Heart left ventricle (tissue), 13 donors: ENCODE measurements at regions not wholly inside any gene's neighbourhood (a gene's known extent, or its start where the extent isn't known, plus 50 kb on each side); places are given as distances from the start of the nearest gene placed in this dataset.

Source experiments
- POLR2A ChIP-seq, 2 donors: fragments of 450-650 bp; IDR thresholded peaks; one replicate each; pipeline ENCODE4 v1.6.1; 2017; ENCODE audit warnings: antibody characterized with exemption in 2 of 2, mild to moderate bottlenecking in 2 of 2, moderate library complexity in 2 of 2
- TF ChIP-seq, protein P1 (sequence below), 12 donors: fragments of 200-600 bp; sonication (generic) in 4 of 12; IDR thresholded peaks; one replicate each; pipeline versions ENCODE4 v1.5.0 to v1.8.0; 2018 to 2022; ENCODE audit warnings: antibody characterized with exemption in 12 of 12, mild to moderate bottlenecking in 5 of 12
- donor health status: ischemic (EF 13 %, LVEDD 7.1; RV severe dilation, severe dysfunction).
- donor health status: DM: no; HTN: yes; CAD: no.
- donor health status: DM: no; HTN: no; CAD: no.
- donor health status: ischemic (EF 25% LVEDD 6.9; RV normal size, moderate dysfunction).
- donor health status: ischemic (EF 25% LVEDD 5.7; RV mildly dilated, moderate dysfunction).
- donor health status: ischemic (EF 35%, LVEDD 5.7; RV mildly dilated, moderate dysfunction).
- donor health status: nonischemic (EF 11% LVEDD 7.7; RV severe dilation, severe dysfunction).
- donor health status: DM: yes; HTN: yes; CAD: no.
- donor health status: PGD.
- donor health status: ischemic (EF 29% LVEDD 5.4; RV normal size, mild dysfunction).
- donor health status: nonischemic (EF 23%, LVEDD 6.1; RV moderate dilation, normal function).

DNA sequence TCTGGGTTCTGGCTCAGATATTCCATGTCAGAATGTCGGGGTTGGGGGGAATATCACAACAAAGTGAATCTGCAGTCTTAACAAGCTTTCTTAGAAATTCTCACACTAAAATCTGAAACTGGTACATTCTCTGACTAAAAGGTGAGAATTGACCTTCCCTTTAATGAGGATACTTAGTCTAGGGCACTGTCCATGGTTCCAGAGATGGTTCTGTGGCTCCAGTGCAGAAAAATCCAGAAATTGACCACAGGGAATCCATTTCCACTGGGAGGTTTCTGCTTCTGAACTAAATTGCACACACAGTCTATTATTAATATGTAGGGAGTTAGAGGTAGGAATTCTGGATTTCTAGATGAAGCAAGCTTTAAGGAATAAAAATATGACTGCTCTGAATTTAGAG, 171.6 kb upstream of the OBI1 start:
- TF ChIP-seq, protein P1, sequence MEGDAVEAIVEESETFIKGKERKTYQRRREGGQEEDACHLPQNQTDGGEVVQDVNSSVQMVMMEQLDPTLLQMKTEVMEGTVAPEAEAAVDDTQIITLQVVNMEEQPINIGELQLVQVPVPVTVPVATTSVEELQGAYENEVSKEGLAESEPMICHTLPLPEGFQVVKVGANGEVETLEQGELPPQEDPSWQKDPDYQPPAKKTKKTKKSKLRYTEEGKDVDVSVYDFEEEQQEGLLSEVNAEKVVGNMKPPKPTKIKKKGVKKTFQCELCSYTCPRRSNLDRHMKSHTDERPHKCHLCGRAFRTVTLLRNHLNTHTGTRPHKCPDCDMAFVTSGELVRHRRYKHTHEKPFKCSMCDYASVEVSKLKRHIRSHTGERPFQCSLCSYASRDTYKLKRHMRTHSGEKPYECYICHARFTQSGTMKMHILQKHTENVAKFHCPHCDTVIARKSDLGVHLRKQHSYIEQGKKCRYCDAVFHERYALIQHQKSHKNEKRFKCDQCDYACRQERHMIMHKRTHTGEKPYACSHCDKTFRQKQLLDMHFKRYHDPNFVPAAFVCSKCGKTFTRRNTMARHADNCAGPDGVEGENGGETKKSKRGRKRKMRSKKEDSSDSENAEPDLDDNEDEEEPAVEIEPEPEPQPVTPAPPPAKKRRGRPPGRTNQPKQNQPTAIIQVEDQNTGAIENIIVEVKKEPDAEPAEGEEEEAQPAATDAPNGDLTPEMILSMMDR (IDR thresholded peaks at IDR 0.05), result no peak
- no peak for TF ChIP-seq POLR2A (IDR thresholded peaks at IDR 0.05)
